ENCODE measurements at regions not wholly inside any gene's neighbourhood (a gene's known extent, or its start where the extent isn't known, plus 50 kb on each side); places are given as distances from the start of the nearest gene placed in this dataset.

DNA sequence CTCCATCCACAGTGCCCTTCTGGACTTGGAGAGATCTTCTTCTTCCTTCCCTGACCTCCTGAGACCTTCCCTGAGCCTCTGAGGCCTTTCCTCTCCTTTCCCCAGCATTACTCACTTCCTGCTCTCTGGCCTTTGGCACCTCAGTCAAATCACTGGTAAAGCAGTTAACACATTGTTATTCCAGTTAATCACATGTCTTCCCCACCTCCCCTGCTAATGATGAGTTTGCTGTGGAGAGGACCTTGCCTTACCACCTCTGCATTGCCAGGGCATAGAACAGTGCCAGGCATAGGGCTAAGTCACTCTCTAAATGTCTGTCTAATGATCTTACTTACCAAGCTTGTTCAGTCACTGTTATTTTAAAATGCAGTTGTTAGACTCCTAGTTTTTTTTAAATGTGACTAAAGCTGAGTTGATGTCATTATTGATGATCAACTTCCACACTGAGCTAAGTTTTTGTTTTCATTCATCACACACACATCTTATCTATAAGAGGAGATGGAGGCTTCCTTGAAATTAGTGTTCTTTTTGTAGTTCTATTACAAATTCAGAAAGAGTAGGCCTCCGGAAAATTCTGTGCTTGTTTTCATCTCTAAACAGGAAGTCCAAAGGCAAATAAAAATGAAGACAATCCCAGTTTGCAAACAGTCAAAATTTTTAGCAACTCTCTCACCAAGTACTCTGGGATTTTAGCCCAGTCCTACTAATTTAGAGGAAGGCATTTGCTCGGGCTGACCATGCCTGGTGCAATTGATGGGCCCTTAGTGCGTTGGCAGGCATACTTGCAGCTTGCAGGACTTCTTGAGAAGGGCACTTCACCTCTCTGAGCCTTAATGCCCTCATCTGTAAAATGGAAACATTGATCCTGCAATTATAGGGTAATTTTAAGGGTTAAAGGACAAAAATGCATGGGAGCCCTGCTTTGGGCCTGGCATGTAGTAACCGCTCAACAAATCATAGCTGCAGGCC, 113.7 kb upstream of the SPRED2 start:
- TF ChIP-seq, protein P1, sequence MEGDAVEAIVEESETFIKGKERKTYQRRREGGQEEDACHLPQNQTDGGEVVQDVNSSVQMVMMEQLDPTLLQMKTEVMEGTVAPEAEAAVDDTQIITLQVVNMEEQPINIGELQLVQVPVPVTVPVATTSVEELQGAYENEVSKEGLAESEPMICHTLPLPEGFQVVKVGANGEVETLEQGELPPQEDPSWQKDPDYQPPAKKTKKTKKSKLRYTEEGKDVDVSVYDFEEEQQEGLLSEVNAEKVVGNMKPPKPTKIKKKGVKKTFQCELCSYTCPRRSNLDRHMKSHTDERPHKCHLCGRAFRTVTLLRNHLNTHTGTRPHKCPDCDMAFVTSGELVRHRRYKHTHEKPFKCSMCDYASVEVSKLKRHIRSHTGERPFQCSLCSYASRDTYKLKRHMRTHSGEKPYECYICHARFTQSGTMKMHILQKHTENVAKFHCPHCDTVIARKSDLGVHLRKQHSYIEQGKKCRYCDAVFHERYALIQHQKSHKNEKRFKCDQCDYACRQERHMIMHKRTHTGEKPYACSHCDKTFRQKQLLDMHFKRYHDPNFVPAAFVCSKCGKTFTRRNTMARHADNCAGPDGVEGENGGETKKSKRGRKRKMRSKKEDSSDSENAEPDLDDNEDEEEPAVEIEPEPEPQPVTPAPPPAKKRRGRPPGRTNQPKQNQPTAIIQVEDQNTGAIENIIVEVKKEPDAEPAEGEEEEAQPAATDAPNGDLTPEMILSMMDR (conservative IDR thresholded peaks at IDR 0.05; ENCODE audit: low read depth, low read length) = no peak
- no peak for TF ChIP-seq EZH2 (IDR thresholded peaks at IDR 0.05; ENCODE audit: borderline replicate concordance, low read depth, low read length, poor library complexity, severe bottlenecking)
